Activated T-cell treated with anti-CD3 and anti-CD28 coated beads, Interleukin-2, amount 50 U/mL, for 24 hours (primary cell): ENCODE measurements at regions not wholly inside any gene's neighbourhood (a gene's known extent, or its start where the extent isn't known, plus 50 kb on each side); places are given as distances from the start of the nearest gene placed in this dataset.

Experiments
- DNase-seq: peaks from one replicate; pipeline ENCODE4 v3.0.0-alpha.2; 2020
- H3K27ac Mint-ChIP-seq: 2 replicates; pipeline ENCODE4 v1.8.0; 2020; ENCODE audit warnings: mild to moderate bottlenecking, mixed read lengths
- H3K27me3 Mint-ChIP-seq: 2 replicates; pipeline ENCODE4 v1.8.0; 2020; ENCODE audit warnings: mixed read lengths
- H3K36me3 Mint-ChIP-seq: 2 replicates; pipeline ENCODE4 v1.8.0; 2020; ENCODE audit warnings: low read depth, mixed read lengths
- H3K4me1 Mint-ChIP-seq: 2 replicates; pipeline ENCODE4 v1.8.0; 2020; ENCODE audit warnings: low read depth, mixed read lengths
- H3K4me3 Mint-ChIP-seq: 2 replicates; pipeline ENCODE4 v1.8.0; 2020; ENCODE audit warnings: mild to moderate bottlenecking, moderate library complexity, mixed read lengths
- H3K9me3 Mint-ChIP-seq: 2 replicates; pipeline ENCODE4 v1.8.0; 2020; ENCODE audit warnings: mixed read lengths

GRCh38 chr18:4851301-4851976, 345.6 kb downstream of the AKAIN1 start:
- no peak overlapping the region for H3K4me3 Mint-ChIP-seq
- no peak overlapping the region for H3K27ac Mint-ChIP-seq
- H3K4me1 Mint-ChIP-seq: no peaks in the 10 kb centered on the region
- H3K9me3 Mint-ChIP-seq: peaks cover 5% of the 10 kb centered on the region
- no peaks in the 10 kb centered on the region for H3K36me3 Mint-ChIP-seq
- H3K27me3 Mint-ChIP-seq: no peaks in the 10 kb centered on the region
- DNase-seq: no peak

GRCh38 chr18:4847056-4847455, 350.0 kb downstream of the AKAIN1 start:
- no peak overlapping the region for H3K27ac Mint-ChIP-seq
- no peak for DNase-seq
- no peak overlapping the region for H3K4me3 Mint-ChIP-seq
- H3K9me3 Mint-ChIP-seq: peaks cover 15% of the 10 kb centered on the region
- no peaks in the 10 kb centered on the region for H3K27me3 Mint-ChIP-seq
- no peaks in the 10 kb centered on the region for H3K36me3 Mint-ChIP-seq
- no peaks in the 10 kb centered on the region for H3K4me1 Mint-ChIP-seq

GRCh38 chr18:4844320-4844719, 352.7 kb downstream of the AKAIN1 start:
- DNase-seq: no peak
- Mint-ChIP-seq H3K4me1 (no peaks in the 10 kb centered on the region), H3K4me3 (no peak overlapping the region), H3K36me3 (no peaks in the 10 kb centered on the region), H3K27ac (no peak overlapping the region), H3K27me3 (no peaks in the 10 kb centered on the region), H3K9me3 (peaks cover 10% of the 10 kb centered on the region)

- H3K27me3 Mint-ChIP-seq: no peaks in the 10 kb centered on the region
- no peak overlapping the region for H3K27ac Mint-ChIP-seq
- H3K9me3 Mint-ChIP-seq: peaks cover 10% of the 10 kb centered on the region
- no peak overlapping the region for H3K4me3 Mint-ChIP-seq
- H3K4me1 Mint-ChIP-seq: no peaks in the 10 kb centered on the region
- DNase-seq: no peak
- no peaks in the 10 kb centered on the region for H3K36me3 Mint-ChIP-seq
These were observed 353.3 kb downstream of the AKAIN1 start for GRCh38 chr18:4843771-4844170.

- DNase-seq: no peak
- Mint-ChIP-seq H3K4me1 (no peaks in the 10 kb centered on the region), H3K27ac (no peak overlapping the region), H3K27me3 (no peaks in the 10 kb centered on the region), H3K9me3 (peaks cover 10% of the 10 kb centered on the region), H3K36me3 (no peaks in the 10 kb centered on the region), H3K4me3 (no peak overlapping the region)
These were observed 354.3 kb downstream of the AKAIN1 start for GRCh38 chr18:4842751-4843150.

- H3K4me1 Mint-ChIP-seq: no peaks in the 10 kb centered on the region
- no peak overlapping the region for H3K4me3 Mint-ChIP-seq
These were observed 354.8 kb downstream of the AKAIN1 start for GRCh38 chr18:4842287-4842686.

GRCh38 chr18:4839639-4840038, 357.4 kb downstream of the AKAIN1 start:
- H3K27me3 Mint-ChIP-seq: no peaks in the 10 kb centered on the region
- no peaks in the 10 kb centered on the region for H3K4me1 Mint-ChIP-seq
- no peak for DNase-seq
- no peak overlapping the region for H3K4me3 Mint-ChIP-seq
- H3K36me3 Mint-ChIP-seq: no peaks in the 10 kb centered on the region
- H3K9me3 Mint-ChIP-seq: peaks cover 9% of the 10 kb centered on the region
- no peak overlapping the region for H3K27ac Mint-ChIP-seq

More at GRCh38 chr18:4842287-4842686, 354.8 kb downstream of the AKAIN1 start:
- DNase-seq: no peak
- H3K36me3 Mint-ChIP-seq: no peaks in the 10 kb centered on the region
- no peak overlapping the region for H3K27ac Mint-ChIP-seq
- H3K27me3 Mint-ChIP-seq: no peaks in the 10 kb centered on the region
- peaks cover 10% of the 10 kb centered on the region for H3K9me3 Mint-ChIP-seq

- H3K27me3 Mint-ChIP-seq: no peaks in the 10 kb centered on the region
- no peak for DNase-seq
- no peak overlapping the region for H3K27ac Mint-ChIP-seq
- H3K4me1 Mint-ChIP-seq: no peaks in the 10 kb centered on the region
- no peak overlapping the region for H3K4me3 Mint-ChIP-seq
- no peaks in the 10 kb centered on the region for H3K9me3 Mint-ChIP-seq
- no peaks in the 10 kb centered on the region for H3K36me3 Mint-ChIP-seq
These were observed 360.9 kb downstream of the AKAIN1 start for GRCh38 chr18:4836141-4836540.

GRCh38 chr18:4831791-4832375, 365.2 kb downstream of the AKAIN1 start:
- no peaks in the 10 kb centered on the region for H3K36me3 Mint-ChIP-seq
- no peak overlapping the region for H3K27ac Mint-ChIP-seq
- no peak overlapping the region for H3K4me3 Mint-ChIP-seq
- H3K27me3 Mint-ChIP-seq: no peaks in the 10 kb centered on the region
- no peak for DNase-seq
- H3K4me1 Mint-ChIP-seq: no peaks in the 10 kb centered on the region
- H3K9me3 Mint-ChIP-seq: no peaks in the 10 kb centered on the region

- no peaks in the 10 kb centered on the region for H3K4me1 Mint-ChIP-seq
- H3K27me3 Mint-ChIP-seq: no peaks in the 10 kb centered on the region
- no peak overlapping the region for H3K27ac Mint-ChIP-seq
- no peaks in the 10 kb centered on the region for H3K9me3 Mint-ChIP-seq
- no peak for DNase-seq
- no peak overlapping the region for H3K4me3 Mint-ChIP-seq
- H3K36me3 Mint-ChIP-seq: no peaks in the 10 kb centered on the region
These were observed 365.9 kb downstream of the AKAIN1 start for GRCh38 chr18:4831127-4831526.

GRCh38 chr18:4823091-4823490, 368.0 kb upstream of the DLGAP1 start:
- DNase-seq: no peak
- Mint-ChIP-seq H3K27me3 (no peaks in the 10 kb centered on the region), H3K36me3 (no peaks in the 10 kb centered on the region), H3K4me3 (no peak overlapping the region), H3K27ac (no peak overlapping the region), H3K4me1 (no peaks in the 10 kb centered on the region), H3K9me3 (peaks cover 6% of the 10 kb centered on the region)

- no peak overlapping the region for H3K4me3 Mint-ChIP-seq
- H3K9me3 Mint-ChIP-seq: peaks cover 6% of the 10 kb centered on the region
- no peaks in the 10 kb centered on the region for H3K36me3 Mint-ChIP-seq
- no peak overlapping the region for H3K27ac Mint-ChIP-seq
- H3K4me1 Mint-ChIP-seq: no peaks in the 10 kb centered on the region
- H3K27me3 Mint-ChIP-seq: no peaks in the 10 kb centered on the region
- DNase-seq: no peak
These were observed 366.7 kb upstream of the DLGAP1 start for GRCh38 chr18:4821801-4822200.

GRCh38 chr18:4817665-4818064, 362.6 kb upstream of the DLGAP1 start:
- no peak for DNase-seq
- Mint-ChIP-seq H3K36me3 (no peaks in the 10 kb centered on the region), H3K4me1 (no peaks in the 10 kb centered on the region), H3K27me3 (no peaks in the 10 kb centered on the region), H3K4me3 (no peak overlapping the region), H3K9me3 (peaks cover 7% of the 10 kb centered on the region), H3K27ac (no peak overlapping the region)

GRCh38 chr18:4813708-4814107, 358.6 kb upstream of the DLGAP1 start:
- Mint-ChIP-seq H3K4me1 (no peaks in the 10 kb centered on the region), H3K27ac (no peak overlapping the region), H3K9me3 (peaks cover 9% of the 10 kb centered on the region), H3K4me3 (no peak overlapping the region), H3K36me3 (no peaks in the 10 kb centered on the region), H3K27me3 (no peaks in the 10 kb centered on the region)
- no peak for DNase-seq

- H3K4me3 Mint-ChIP-seq: no peak overlapping the region
- no peak overlapping the region for H3K27ac Mint-ChIP-seq
- H3K27me3 Mint-ChIP-seq: no peaks in the 10 kb centered on the region
- no peak for DNase-seq
- H3K36me3 Mint-ChIP-seq: no peaks in the 10 kb centered on the region
- H3K9me3 Mint-ChIP-seq: peaks cover 14% of the 10 kb centered on the region
- no peaks in the 10 kb centered on the region for H3K4me1 Mint-ChIP-seq
These were observed 353.8 kb upstream of the DLGAP1 start for GRCh38 chr18:4808891-4809290.
